GM18858 (cell line): ENCODE measurements at regions not wholly inside any gene's neighbourhood (a gene's known extent, or its start where the extent isn't known, plus 50 kb on each side); places are given as distances from the start of the nearest gene placed in this dataset.
"Not testable (repeated sequence)": the region's sequence is repeated elsewhere in the genome, so short reads cannot be mapped to it uniquely, and the experiment has no call there.

Experiments
- ATAC-seq: cut with Tn5 transposase; IDR thresholded peaks from one replicate; pipeline ENCODE4 v1.9.1; 2021; ENCODE audit not compliant: unreplicated experiment

- ATAC-seq: no peak
Observed at GRCh38 chr5:110221036-110221435, 505.4 kb downstream of the TMEM232 start.

- ATAC-seq: no peak
Observed at GRCh38 chr5:110224050-110224449, 502.4 kb downstream of the TMEM232 start.

GRCh38 chr5:110225949-110226348, 500.5 kb downstream of the TMEM232 start:
- no peak for ATAC-seq

- no peak for ATAC-seq
Observed at GRCh38 chr5:110239786-110240185, 486.7 kb downstream of the TMEM232 start.

- ATAC-seq: no peak
Observed at GRCh38 chr5:110242950-110243349, 483.5 kb downstream of the TMEM232 start.

GRCh38 chr5:110248921-110249320, 477.6 kb downstream of the TMEM232 start:
- no peak for ATAC-seq

- ATAC-seq: no peak
Observed at GRCh38 chr5:110250355-110250754, 476.1 kb downstream of the TMEM232 start.

GRCh38 chr5:110250755-110251154, 475.7 kb downstream of the TMEM232 start:
- no peak for ATAC-seq

GRCh38 chr5:110251366-110251765, 475.1 kb downstream of the TMEM232 start:
- ATAC-seq: no peak

GRCh38 chr5:110255194-110255593, 471.3 kb downstream of the TMEM232 start:
- no peak for ATAC-seq

GRCh38 chr5:110256298-110256697, 470.2 kb downstream of the TMEM232 start:
- no peak for ATAC-seq

- ATAC-seq: no peak
Observed at GRCh38 chr5:110257971-110258370, 468.5 kb downstream of the TMEM232 start.

GRCh38 chr5:110258460-110259216, 467.8 kb downstream of the TMEM232 start:
- no peak for ATAC-seq

GRCh38 chr5:110262749-110263148, 463.7 kb downstream of the TMEM232 start:
- no peak for ATAC-seq

GRCh38 chr5:110264661-110265060, 461.8 kb downstream of the TMEM232 start:
- no peak for ATAC-seq

GRCh38 chr5:110265162-110265561, 461.3 kb downstream of the TMEM232 start:
- ATAC-seq: no peak

GRCh38 chr5:110267714-110268113, 458.8 kb downstream of the TMEM232 start:
- ATAC-seq: no peak

- ATAC-seq: no peak
Observed at GRCh38 chr5:110268283-110268682, 458.2 kb downstream of the TMEM232 start.

GRCh38 chr5:110268985-110269384, 457.5 kb downstream of the TMEM232 start:
- ATAC-seq: no peak

- ATAC-seq: no peak
Observed at GRCh38 chr5:110269478-110270142, 456.9 kb downstream of the TMEM232 start.

- ATAC-seq: no peak
Observed at GRCh38 chr5:110275878-110276277, 450.6 kb downstream of the TMEM232 start.

GRCh38 chr5:110278449-110278848, 448.0 kb downstream of the TMEM232 start:
- ATAC-seq: not testable (repeated sequence)
